Sigmoid colon (tissue), 4 donors: ENCODE measurements at regions not wholly inside any gene's neighbourhood (a gene's known extent, or its start where the extent isn't known, plus 50 kb on each side); places are given as distances from the start of the nearest gene placed in this dataset.

Source experiments
- CTCF ChIP-seq, 4 experiments: fragments of 450-650 bp in 3 of 4; fragments of 200-600 bp in 1 of 4; IDR thresholded peaks; one replicate each; pipeline ENCODE4 v1.5.1; 2016 to 2019; ENCODE audit warnings: antibody characterized with exemption in 4 of 4, mild to moderate bottlenecking in 3 of 4, moderate library complexity in 2 of 4
- POLR2A ChIP-seq, 2 donors: fragments of 450-650 bp; IDR thresholded peaks; one replicate each; pipeline ENCODE4 v1.6.1; 2016; ENCODE audit warnings: antibody characterized with exemption in 2 of 2, mild to moderate bottlenecking in 2 of 2, moderate library complexity in 2 of 2
- POLR2AphosphoS5 ChIP-seq, 4 donors: sonication (generic); formaldehyde crosslinking; IDR thresholded peaks; one replicate each; pipeline ENCODE4 v1.6.1; 2017; ENCODE audit warnings: antibody characterized with exemption in 4 of 4

GRCh38 chr12:124716208-124717130 lies 147.2 kb downstream of the SCARB1 start:
- no peak for TF ChIP-seq CTCF (IDR thresholded peaks at IDR 0.05)
- TF ChIP-seq POLR2A (IDR thresholded peaks at IDR 0.05) = no peak
- TF ChIP-seq POLR2AphosphoS5 (IDR thresholded peaks at IDR 0.05) = no peak
